HG03354 (cell line): ENCODE measurements at regions not wholly inside any gene's neighbourhood (a gene's known extent, or its start where the extent isn't known, plus 50 kb on each side); places are given as distances from the start of the nearest gene placed in this dataset.
A peak's percentile ranks its signal among the peaks of the same experiment; 100 is the strongest.
"Not testable (repeated sequence)": the region's sequence is repeated elsewhere in the genome, so short reads cannot be mapped to it uniquely, and the experiment has no call there.

Experiments
- ATAC-seq: cut with Tn5 transposase; IDR thresholded peaks from one replicate; pipeline ENCODE4 v1.9.1; 2021; ENCODE audit warnings: mild to moderate bottlenecking; ENCODE audit not compliant: unreplicated experiment, poor library complexity, severe bottlenecking

DNA sequence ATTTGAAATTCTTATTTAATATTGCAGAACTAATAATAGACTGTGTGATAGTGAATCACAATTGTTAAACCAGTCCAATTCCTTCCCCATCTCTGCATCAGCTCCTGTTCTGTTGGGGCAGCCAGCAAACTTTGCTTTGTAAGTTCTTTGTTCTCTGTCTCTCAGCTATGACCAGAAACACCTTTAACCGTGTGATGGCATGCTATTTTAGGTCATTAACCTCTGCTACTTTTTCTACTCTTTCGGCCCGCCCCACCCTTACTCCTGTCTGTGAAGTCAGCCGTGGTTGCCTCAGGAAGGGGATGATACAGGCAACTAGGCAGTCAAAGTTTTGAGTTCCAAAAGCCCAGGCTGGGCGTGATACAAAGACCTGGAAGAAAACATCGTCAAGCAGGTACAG, 51.3 kb upstream of the EGFL6 start:
- no peak for ATAC-seq

DNA sequence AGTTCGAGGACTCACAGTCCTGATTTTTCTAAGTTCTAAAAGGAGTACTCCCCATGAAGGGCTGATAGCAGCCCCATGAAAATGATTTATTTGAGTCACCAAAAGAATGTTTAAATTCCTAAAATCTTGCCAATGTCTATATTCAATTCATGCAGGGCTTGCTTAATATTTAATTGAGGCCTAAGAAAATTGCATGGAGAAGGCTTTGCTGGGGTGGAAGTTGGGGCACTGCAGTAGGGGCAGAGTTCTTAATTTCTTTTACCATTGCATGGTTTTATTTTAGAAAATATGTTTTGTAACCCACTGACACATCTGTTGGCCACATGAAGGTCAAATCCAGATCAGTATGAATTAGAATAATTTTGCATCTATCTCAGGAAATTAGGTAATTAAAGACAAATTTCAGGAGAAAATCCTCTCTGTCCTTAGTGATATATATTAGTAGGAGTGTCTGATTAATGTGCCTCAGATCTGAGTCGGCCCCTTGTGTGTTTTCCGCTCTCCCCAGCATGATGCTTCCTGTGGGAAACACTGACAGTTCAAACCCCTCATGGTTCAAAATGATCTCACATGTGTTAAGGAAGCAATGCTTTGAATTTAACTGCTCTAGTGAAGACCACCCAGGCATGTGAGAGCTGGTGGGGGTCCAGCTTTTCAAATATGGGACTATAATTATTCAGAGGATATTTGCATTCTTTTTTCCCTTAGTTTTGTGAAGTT, 54.0 kb upstream of the EGFL6 start:
- ATAC-seq: no peak

DNA sequence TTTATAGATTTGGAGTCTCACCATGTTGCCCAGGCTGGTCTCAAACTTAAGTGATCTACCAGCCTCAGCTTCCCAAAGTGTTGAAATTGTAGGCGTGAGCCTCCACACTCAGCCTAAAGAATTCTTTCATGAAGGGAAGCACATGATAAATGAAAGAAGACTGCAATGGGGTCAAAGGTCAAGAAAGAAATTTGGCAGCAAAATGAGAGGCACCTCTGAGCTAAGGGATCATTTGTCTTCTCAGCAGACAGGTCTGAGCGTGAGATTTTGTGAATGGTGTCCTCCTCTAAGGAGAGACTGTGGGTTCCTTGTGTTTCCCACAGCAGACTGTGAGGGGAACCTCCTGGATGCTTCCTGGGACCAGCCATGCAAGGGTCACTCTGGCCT, 57.5 kb upstream of the EGFL6 start:
- no peak for ATAC-seq

DNA sequence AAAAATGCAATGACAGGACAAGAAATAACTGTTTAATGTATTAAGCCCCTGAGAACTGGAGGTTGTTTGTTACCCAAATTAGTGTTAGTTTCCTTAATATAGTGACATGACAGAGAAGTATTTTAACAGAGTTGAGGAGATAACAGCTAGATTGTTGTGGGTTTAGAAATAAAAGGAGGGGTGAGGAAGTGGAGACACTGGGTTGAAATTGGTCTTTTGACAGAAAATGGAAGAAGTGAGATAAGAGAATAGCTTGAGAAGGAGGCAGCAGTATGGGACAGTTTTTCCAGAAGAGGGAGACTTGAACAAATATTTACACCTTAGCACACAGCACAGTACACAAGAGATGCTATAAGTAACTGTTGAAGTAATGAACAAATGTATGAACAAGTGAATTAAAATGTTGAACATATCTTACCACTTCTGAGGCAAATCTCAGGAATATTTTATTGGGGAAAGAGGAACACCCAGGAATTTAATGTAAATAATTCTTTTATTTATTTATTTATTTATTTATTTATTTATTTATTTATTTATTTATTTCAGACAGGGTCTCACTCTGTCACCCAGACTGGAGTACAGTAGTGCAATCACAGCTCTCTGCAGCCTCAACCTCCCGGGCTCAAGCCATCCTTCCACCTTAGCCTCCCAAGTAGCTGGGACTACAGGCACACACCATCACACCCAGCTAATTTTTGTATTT, 58.0 kb upstream of the EGFL6 start:
- no peak for ATAC-seq

DNA sequence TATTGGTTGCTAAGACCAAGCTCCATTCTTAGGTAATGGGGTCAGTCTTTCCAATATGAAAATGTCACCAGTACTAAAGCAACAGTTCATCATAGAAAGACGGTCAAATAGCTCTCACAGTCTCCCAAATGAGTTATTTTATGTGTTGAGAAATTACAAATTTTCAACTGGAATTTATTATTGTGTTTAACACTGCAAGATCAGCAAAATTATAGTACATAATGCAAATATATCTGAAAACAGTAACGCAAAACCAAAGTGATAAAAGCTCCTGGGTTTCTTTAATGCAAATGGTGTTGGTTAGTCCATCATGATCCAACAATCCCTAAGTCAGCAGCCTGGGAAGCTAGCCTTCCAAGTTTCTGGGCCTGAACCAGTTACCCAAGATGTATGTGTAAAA, 61.5 kb upstream of the EGFL6 start:
- no peak for ATAC-seq

DNA sequence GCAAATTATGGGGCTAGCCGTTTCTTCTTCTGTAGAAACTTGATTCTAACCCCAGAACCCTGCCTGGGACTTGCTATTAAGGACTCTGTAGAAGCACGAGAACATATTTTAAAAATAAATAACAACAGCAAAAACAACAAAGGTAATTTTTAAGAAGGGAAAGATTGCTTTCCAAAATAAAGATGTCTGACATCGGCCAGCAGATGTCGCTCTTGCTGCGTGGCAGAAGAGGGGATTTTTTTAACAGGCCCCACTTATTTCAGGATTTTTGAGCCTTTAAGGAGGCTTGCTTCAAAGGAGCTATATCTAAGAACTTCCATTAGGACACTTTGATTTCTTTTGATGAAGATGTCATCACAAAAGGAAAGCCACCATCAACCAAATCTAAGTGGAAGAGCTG, 62.8 kb upstream of the EGFL6 start:
- ATAC-seq: no peak

DNA sequence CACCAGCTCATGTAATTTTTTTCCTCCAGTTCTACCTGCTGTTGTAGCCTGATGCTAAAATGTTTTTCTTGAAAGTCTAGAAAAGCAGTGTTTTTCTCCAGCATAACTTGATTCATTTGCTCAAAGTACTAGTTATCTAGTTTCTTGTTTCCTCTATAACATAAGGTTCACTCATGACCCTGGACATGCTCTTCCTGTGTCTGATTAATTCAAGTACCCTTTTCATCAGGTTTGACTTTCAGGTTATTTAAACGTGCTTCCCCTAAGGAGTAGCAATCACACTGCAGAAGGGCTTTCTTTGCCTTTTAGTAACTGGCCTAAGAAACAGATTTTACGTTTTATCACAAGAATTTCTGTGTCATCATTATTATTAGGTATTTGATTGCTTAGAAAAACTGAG, 66.8 kb upstream of the EGFL6 start:
- ATAC-seq: no peak

DNA sequence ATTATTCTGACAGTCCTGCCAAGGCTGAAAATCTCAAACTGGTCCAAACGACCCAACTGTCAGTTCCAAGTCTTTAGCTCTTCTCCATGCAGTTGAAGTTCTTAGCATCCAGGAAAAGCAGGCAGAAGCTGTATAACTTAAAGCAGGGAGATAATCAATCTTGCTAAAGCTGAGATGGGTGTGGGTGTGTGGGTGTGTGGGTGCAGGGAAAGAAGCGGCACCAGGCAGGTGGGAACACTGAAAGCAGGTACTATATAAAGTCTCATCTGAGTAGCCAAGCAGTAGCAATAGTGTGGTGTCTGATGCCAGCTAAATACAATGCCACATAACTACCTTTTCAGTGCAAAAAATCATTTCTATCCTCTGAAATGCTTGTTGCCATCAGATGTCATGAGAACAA, 69.7 kb upstream of the EGFL6 start:
- ATAC-seq: no peak

DNA sequence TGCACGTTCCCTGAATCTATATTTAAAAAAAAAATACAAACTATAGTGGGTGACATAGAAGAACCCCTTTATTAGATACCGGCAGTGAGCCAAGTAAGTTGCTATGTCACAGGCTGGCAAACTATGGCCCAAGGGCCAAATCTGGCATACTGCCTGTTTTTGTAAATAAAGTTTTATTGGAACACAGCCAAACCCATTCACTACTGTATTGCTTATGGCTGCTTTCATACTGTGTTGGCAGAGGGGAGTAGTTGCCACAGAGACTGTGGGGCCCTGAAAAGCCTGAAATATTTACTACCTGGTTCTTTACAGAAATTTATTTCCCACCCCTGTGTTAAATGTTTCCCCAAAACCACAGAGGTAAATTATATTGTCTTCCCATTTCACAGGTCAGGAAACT, 71.2 kb upstream of the EGFL6 start:
- ATAC-seq: no peak

DNA sequence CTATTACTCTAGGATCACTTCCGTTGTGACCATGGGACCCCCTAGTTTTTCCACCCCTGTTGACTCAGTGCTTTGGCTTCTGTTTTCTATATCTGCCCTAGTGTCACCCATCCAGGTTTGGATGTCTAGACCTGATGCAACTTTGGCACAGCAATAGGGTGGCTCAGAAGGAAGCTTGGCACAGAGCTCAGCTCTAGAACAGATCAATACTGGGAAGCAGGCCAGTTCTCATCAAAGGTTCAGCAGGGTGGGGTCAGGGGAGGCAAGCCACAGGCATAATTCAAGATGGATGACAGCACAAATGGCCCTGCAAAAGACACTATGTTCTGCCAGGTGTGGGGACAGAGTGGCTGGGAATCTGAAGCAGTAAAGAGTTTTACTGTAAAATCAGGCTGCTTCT, 74.2 kb upstream of the EGFL6 start:
- no peak for ATAC-seq

DNA sequence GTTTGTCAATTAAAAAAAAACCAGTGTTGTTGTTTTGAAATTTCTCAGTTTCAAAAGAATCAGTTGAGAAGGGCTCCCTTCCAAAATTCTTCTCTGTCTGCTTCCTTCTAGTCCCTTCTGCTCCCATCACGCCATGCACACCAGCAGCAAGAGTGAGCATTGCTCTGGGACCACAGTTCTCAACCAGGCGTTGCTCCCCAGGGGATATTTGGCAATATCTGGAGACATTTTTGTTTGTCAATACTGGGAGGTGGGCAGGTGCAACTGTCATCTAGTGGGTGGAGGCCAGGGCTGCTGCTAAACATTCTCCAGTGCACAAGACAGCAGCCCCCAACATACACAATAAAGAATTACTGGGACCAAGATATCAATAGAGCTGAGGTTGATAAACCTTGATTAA, 74.8 kb upstream of the EGFL6 start:
- no peak for ATAC-seq

DNA sequence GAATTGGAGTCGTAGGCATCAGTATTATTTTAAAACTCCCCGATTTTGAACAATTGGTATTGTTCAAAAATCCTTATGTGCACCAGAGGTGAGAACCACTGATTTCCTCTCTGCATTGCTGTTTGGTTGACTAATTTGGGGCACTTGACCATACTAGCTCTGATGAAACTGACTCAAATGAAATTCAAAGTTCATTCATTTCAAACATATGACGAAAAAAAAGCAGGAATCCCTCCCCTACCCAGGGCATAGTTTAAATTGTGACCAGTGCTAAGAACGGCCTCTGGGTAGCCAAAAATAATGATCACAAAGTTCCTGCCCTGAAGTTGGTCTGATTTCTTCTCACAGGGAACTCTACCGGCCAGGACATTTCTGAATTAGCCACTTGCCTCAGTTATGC, 75.7 kb upstream of the EGFL6 start:
- no peak for ATAC-seq

DNA sequence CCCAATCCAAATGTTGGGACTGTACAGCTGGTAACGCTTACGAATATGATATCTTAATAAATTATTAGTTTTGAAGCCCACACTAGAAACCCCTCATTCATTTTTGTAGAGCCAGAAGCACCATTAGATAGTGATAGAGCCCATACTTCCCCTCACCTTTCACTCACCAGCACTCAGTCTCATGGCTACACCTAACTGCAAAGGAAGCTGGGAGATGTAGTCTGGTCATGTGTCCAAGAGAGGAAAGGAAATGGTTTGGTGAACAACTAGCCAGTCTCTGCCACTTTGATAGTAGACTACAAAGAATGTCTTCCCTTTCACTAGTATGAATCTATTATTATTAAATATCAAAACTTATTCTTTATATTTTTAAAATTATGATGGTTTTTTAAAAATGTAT, 77.1 kb upstream of the EGFL6 start:
- ATAC-seq: no peak

DNA sequence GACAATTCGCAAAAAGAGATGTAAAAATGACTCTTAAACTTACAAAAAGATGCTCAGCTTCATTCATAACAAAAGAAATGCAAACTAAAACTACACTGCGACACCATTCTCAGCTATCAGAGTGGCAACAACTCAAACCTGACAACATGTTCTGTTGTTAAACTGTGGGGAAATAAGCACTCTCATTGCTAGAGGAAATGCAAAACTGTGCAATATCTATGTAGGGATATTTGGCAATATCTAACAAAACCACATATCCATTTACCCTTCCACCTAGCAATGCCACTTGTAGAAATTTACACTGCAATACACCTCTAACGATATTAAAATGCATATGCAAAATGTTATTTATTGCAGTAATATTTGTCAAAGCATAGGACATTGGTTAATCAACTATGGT, 78.3 kb upstream of the EGFL6 start:
- ATAC-seq: no peak

DNA sequence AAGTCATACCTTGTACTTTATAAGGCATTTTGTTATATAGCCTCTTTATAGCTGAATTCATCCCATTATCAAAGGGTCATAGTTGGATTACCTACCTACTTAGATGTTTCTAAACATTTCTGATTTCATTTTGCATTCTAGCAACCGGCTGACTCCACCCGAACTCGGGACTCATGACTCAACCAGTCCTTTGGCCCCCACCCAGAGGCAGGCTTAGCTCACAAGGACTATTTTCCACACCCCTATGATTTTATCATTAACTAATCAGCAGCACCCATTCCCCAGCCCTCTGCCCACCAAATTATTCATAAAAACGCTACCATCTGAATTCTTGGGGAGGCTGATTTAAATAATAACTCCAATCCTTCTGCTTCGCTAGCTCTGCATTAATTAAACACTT, 79.9 kb upstream of the EGFL6 start:
- ATAC-seq: no peak

DNA sequence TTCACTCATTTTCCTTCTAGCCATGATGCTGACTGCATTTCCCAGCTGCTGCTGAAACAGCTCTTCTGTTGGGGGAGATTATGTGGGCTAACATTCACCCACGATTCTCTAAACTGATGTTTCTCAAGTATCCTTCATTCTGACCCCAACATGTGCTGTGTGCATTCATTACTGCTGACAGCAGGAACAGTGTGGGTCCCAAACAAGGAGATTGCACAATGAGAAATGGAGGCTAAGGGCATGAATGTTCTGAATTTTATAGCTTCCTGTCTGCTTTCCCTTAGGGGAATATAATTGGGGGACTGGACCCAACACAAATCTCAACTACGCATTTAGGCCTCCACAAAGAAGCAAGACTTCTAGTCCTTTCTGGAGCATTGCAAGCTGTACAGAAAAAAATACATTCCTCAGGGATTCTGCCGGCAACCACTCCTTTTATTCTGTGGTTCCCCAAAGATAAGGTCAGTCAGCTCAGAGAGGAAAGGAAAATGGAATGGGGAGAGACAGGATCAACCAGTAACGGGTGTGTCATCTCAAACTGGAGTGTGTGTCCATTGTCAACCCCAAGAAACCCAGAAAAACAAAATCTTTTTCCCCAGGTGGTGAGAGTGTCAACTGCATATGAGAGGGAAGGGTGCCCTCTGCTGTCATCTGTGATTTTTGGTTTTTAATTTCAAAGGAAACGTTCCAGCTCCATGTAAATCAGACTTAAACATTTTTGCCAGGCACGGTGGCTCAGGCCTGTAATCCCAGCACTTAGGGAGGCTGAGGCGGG, 81.5 kb upstream of the EGFL6 start:
- ATAC-seq: peak; percentile 71

DNA sequence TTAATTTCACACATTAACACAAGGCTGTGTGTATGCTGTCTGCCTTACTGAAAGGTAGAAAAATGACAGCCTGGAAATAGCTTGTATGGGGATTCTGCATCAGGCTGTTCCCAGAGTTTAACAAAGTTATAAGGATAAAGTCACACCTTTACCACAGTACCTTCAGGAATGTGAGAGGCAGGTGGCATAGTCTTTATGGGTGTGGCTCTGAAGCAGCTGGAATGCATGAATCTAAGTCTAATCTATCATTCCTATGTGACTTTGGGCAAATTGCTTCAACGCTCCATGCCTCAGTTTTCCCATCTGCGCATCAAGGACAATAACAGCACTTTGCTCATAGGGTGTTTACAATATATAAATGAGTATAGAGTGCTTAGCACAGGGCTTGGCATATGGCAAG, 84.2 kb upstream of the EGFL6 start:
- ATAC-seq: no peak

DNA sequence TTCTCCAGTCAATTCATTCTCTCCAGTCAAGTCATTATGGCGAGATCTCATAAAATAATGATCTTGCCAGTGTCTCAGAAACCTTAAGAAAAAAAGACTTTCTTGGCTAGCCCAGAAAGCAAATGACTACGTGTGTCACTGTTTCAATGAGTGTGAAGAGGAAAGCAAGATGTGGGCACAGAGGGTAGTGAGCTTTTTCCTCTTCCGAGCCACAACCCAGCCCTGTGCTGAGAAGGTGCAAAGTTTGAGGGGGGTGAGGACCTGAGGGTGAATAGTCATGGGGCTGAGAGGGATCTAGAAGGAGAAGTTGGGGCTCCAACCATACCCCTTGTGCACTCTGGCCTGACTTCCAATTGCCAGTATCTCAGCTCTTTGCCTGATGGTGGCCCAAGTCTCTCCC, 85.6 kb upstream of the EGFL6 start:
- ATAC-seq: no peak

DNA sequence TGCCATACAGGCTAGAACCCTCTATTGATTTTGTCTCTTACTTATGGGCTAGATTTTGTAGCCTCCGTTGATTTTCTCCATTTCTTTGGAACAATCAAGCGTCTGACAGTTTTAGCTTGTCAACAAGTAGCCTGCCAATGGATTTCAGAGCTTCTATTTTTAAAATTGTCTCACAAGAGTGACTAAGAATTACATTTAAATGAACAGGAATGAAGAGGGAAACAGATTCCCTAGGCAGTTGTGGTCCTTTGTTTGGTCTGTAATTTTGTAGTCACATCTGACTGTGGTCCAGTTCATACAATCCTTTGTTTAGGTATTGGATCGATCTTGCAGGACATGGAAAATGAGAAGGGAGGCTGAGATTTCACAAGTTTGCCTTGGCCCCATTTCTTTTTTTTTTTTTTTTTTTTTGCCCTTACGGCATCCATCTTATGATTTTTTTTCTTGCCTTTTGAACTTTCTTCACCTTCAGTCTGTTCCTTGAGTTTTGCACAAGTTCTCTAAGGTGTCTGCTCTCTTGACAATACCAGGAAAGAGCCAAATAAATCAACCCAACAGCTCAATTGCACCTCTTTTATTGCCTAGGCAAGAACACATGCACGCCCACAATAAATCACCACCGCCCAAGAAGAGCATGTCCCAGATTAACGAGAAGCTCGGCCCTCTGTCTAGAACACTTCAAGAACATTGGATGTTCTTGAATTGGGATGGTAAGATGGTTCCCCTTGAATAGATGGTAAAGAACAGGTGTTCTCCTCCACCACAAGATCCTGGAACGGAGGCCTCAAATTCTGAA, 86.5 kb upstream of the EGFL6 start:
- ATAC-seq: no peak

DNA sequence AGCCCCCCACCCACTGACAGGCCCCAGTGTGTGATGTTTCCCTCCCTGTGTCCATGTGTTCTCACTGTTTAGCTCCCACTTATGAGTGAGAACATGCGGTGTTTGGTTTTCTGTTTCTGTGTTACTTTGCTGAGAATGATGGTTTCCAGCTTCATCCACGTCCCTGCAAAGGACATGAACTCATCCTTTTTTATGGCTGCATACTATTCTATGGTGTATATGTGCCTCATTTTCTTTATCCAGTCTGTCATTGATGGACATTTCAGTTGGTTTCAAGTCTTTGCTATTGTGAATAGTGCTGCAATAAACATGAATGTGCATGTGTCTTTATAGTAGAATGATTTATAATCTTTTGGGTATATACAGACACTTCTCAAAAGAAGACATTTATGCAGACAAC, 88.6 kb upstream of the EGFL6 start:
- ATAC-seq: not testable (repeated sequence)
